Neural cell (in vitro differentiated cells): ENCODE measurements at regions not wholly inside any gene's neighbourhood (a gene's known extent, or its start where the extent isn't known, plus 50 kb on each side); places are given as distances from the start of the nearest gene placed in this dataset.

Experiments
- H2AFZ ChIP-seq: fragments of 200-600, 300-800 bp; sonication (generic), shearing (Covaris generic); 2 replicates; pipeline ENCODE4 v1.6.0; 2014; ENCODE audit warnings: low read depth, mild to moderate bottlenecking, antibody characterized with exemption, low read length, moderate library complexity
- H3F3A ChIP-seq: fragments of 200-600 bp; shearing (Covaris generic); 2 replicates; pipeline ENCODE4 v1.6.1; 2016; ENCODE audit warnings: mild to moderate bottlenecking, moderate library complexity, mixed read lengths, antibody characterized with exemption, low read length; ENCODE audit not compliant: insufficient read depth, poor library complexity, severe bottlenecking
- H3K27ac ChIP-seq: fragments of 200-600, 300-800 bp; sonication (generic), shearing (Covaris generic); 2 replicates; pipeline ENCODE4 v1.5.1; 2014; ENCODE audit warnings: mild to moderate bottlenecking, low read length, moderate library complexity
- H3K27me3 ChIP-seq: fragments of 300-800, 200-600 bp; sonication (generic), shearing (Covaris generic); 2 replicates; pipeline ENCODE4 v1.6.0; 2014; ENCODE audit warnings: mild to moderate bottlenecking, low read depth, low read length, moderate library complexity; ENCODE audit not compliant: insufficient read depth
- H3K36me3 ChIP-seq: fragments of 300-800, 200-600 bp; sonication (generic), shearing (Covaris generic); 2 replicates; pipeline ENCODE4 v1.5.1; 2014; ENCODE audit warnings: mild to moderate bottlenecking, antibody characterized with exemption, low read length, moderate library complexity; ENCODE audit not compliant: insufficient read depth
- H3K4me2 ChIP-seq: fragments of 300-800, 200-600 bp; sonication (generic), shearing (Covaris generic); 2 replicates; pipeline ENCODE4 v1.6.0; 2014; ENCODE audit warnings: mild to moderate bottlenecking, low read length
- H3K4me3 ChIP-seq: fragments of 300-800, 200-600 bp; sonication (generic), shearing (Covaris generic); 2 replicates; pipeline ENCODE4 v1.5.1; 2014; ENCODE audit warnings: mild to moderate bottlenecking, low read length, moderate library complexity
- H3K79me2 ChIP-seq: fragments of 200-600 bp; shearing (Covaris generic); replicated peaks from 2 replicates; pipeline ENCODE4 v1.6.0; 2014; ENCODE audit warnings: mild to moderate bottlenecking, low read length, moderate library complexity; ENCODE audit not compliant: insufficient read depth
- H3K9ac ChIP-seq: fragments of 300-800, 200-600 bp; sonication (generic), shearing (Covaris generic); 2 replicates; pipeline ENCODE4 v1.6.1; 2016; ENCODE audit warnings: mild to moderate bottlenecking, low read length, mixed read lengths
- H3K9me2 ChIP-seq: fragments of 200-600 bp; shearing (Covaris generic); 2 replicates; pipeline ENCODE4 v1.6.1; 2016; ENCODE audit warnings: mild to moderate bottlenecking, low read length, mixed read lengths; ENCODE audit not compliant: insufficient read depth
- H3K9me3 ChIP-seq: fragments of 200-600, 300-800 bp; sonication (generic), shearing (Covaris generic); 2 replicates; pipeline ENCODE4 v1.6.1; 2016; ENCODE audit warnings: mild to moderate bottlenecking, mixed run types, low read length, moderate library complexity, mixed read lengths
- H4K20me1 ChIP-seq: fragments of 200-600 bp; shearing (Covaris generic); 2 replicates; pipeline ENCODE4 v1.6.1; 2016; ENCODE audit warnings: mild to moderate bottlenecking, mixed run types; ENCODE audit not compliant: insufficient read depth
- EP300 ChIP-seq: fragments of 450-650 bp; conservative IDR thresholded peaks from 2 replicates; pipeline ENCODE4 v1.6.1; 2014; ENCODE audit warnings: antibody characterized with exemption, mild to moderate bottlenecking, moderate library complexity; ENCODE audit not compliant: poor library complexity, severe bottlenecking
- EZH2 ChIP-seq: fragments of 200-600, 300-800 bp; shearing (Covaris generic), sonication (generic); IDR thresholded peaks from 2 replicates; pipeline ENCODE4 v1.6.1; 2014; ENCODE audit warnings: antibody characterized with exemption, low read length, borderline replicate concordance, mild to moderate bottlenecking; ENCODE audit not compliant: insufficient read depth, poor library complexity, severe bottlenecking
- MXI1 ChIP-seq: fragments of 450-650 bp; conservative IDR thresholded peaks from 2 replicates; pipeline ENCODE4 v1.6.1; 2014; ENCODE audit warnings: antibody characterized with exemption, mild to moderate bottlenecking; ENCODE audit not compliant: poor library complexity, severe bottlenecking
- POLR2AphosphoS5 ChIP-seq: IDR thresholded peaks from 2 replicates; pipeline ENCODE4 v1.6.1; 2012
- RAD21 ChIP-seq: fragments of 450-650 bp; conservative IDR thresholded peaks from 2 replicates; pipeline ENCODE4 v1.6.1; 2014; ENCODE audit warnings: antibody characterized with exemption, mild to moderate bottlenecking, moderate library complexity
- SMC3 ChIP-seq: fragments of 450-650 bp; conservative IDR thresholded peaks from 2 replicates; pipeline ENCODE4 v1.6.1; 2014; ENCODE audit warnings: antibody characterized with exemption, mild to moderate bottlenecking, moderate library complexity; ENCODE audit not compliant: poor library complexity
- TAF1 ChIP-seq: IDR thresholded peaks from 2 replicates; pipeline ENCODE4 v1.6.1; 2012; ENCODE audit warnings: low read depth
- TF ChIP-seq, protein P1 (sequence below): IDR thresholded peaks from 2 replicates; pipeline ENCODE4 v1.6.1; 2012; ENCODE audit warnings: borderline replicate concordance
- TF ChIP-seq, protein P2 (sequence below): fragments of 450-650 bp; IDR thresholded peaks from 2 replicates; pipeline ENCODE4 v1.5.1; 2014; ENCODE audit warnings: antibody characterized with exemption, mild to moderate bottlenecking, moderate library complexity; ENCODE audit not compliant: poor library complexity, severe bottlenecking

DNA sequence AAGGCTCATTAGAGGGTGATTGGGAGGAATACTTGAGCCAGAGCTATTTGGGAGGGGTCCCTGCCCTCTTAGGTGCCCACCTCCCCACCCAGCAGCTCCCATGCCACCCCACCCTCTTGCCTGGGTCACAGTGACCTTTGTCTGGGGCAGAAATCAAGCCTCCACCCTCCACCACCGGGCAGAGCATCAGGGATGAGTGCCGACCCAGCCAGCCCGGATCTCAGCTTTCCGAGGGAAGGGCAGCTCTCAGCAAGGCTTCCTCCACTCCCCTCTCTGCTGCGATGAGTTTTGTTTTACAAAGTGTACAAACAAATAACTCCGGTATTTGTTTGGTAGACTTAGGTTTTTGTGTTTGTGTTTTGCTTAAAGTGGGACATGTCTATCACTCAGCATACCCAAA, 136.7 kb upstream of the CST7 start:
- no peaks in the 10 kb centered on the region for H3K27me3 ChIP-seq
- no peak overlapping the region for H3K27ac ChIP-seq
- no peaks in the 10 kb centered on the region for H3F3A ChIP-seq

DNA sequence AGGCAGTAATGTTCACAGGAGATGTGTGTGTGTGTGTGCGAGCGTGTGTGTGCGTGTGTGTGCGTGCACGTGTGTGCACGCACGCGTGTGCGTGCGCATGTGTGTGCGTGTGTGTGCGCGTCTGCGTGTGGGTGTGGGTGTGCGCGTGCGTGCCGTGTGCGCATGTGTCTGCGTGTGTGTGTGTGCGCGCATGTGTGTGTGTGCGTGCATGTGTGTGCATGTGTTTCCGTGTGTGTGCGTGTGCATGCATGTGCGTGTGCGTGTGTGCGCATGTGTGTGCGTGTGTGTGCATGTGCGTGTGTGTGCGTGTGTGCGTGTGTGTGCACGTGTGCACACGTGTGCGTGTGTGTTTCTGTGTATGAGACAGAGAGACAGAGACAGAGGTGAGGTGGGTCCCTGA, 136.0 kb upstream of the CST7 start:
- Histone ChIP-seq H3K9me2 (no peaks in the 10 kb centered on the region), H3K9ac (no peak overlapping the region), H3K36me3 (no peaks in the 10 kb centered on the region), H3K4me2 (no peak overlapping the region), H3K9me3 (no peaks in the 10 kb centered on the region), H4K20me1 (no peaks in the 10 kb centered on the region), H3F3A (no peaks in the 10 kb centered on the region), H2AFZ (no peak overlapping the region), H3K4me3 (no peak overlapping the region), H3K27ac (no peak overlapping the region), H3K27me3 (no peaks in the 10 kb centered on the region), H3K79me2 (no peaks in the 10 kb centered on the region)
- TF ChIP-seq SMC3, result no peak
- TF ChIP-seq RAD21, result no peak
- TF ChIP-seq TAF1, result no peak
- TF ChIP-seq EP300, result no peak
- TF ChIP-seq, protein P1, sequence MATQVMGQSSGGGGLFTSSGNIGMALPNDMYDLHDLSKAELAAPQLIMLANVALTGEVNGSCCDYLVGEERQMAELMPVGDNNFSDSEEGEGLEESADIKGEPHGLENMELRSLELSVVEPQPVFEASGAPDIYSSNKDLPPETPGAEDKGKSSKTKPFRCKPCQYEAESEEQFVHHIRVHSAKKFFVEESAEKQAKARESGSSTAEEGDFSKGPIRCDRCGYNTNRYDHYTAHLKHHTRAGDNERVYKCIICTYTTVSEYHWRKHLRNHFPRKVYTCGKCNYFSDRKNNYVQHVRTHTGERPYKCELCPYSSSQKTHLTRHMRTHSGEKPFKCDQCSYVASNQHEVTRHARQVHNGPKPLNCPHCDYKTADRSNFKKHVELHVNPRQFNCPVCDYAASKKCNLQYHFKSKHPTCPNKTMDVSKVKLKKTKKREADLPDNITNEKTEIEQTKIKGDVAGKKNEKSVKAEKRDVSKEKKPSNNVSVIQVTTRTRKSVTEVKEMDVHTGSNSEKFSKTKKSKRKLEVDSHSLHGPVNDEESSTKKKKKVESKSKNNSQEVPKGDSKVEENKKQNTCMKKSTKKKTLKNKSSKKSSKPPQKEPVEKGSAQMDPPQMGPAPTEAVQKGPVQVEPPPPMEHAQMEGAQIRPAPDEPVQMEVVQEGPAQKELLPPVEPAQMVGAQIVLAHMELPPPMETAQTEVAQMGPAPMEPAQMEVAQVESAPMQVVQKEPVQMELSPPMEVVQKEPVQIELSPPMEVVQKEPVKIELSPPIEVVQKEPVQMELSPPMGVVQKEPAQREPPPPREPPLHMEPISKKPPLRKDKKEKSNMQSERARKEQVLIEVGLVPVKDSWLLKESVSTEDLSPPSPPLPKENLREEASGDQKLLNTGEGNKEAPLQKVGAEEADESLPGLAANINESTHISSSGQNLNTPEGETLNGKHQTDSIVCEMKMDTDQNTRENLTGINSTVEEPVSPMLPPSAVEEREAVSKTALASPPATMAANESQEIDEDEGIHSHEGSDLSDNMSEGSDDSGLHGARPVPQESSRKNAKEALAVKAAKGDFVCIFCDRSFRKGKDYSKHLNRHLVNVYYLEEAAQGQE, result no peak
- TF ChIP-seq POLR2AphosphoS5, result no peak
- TF ChIP-seq, protein P2, sequence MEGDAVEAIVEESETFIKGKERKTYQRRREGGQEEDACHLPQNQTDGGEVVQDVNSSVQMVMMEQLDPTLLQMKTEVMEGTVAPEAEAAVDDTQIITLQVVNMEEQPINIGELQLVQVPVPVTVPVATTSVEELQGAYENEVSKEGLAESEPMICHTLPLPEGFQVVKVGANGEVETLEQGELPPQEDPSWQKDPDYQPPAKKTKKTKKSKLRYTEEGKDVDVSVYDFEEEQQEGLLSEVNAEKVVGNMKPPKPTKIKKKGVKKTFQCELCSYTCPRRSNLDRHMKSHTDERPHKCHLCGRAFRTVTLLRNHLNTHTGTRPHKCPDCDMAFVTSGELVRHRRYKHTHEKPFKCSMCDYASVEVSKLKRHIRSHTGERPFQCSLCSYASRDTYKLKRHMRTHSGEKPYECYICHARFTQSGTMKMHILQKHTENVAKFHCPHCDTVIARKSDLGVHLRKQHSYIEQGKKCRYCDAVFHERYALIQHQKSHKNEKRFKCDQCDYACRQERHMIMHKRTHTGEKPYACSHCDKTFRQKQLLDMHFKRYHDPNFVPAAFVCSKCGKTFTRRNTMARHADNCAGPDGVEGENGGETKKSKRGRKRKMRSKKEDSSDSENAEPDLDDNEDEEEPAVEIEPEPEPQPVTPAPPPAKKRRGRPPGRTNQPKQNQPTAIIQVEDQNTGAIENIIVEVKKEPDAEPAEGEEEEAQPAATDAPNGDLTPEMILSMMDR, result no peak
- TF ChIP-seq MXI1, result no peak
- TF ChIP-seq EZH2, result no peak

More for the DNA sequence above, 136.7 kb upstream of the CST7 start:
- no peaks in the 10 kb centered on the region for H3K9me3 ChIP-seq
- H3K9ac ChIP-seq, result no peak overlapping the region
- no peaks in the 10 kb centered on the region for H3K9me2 ChIP-seq
- H4K20me1 ChIP-seq, result no peaks in the 10 kb centered on the region
- H2AFZ ChIP-seq, result no peak overlapping the region
- H3K36me3 ChIP-seq, result no peaks in the 10 kb centered on the region
- no peak overlapping the region for H3K4me3 ChIP-seq
- TF ChIP-seq SMC3 (no peak), MXI1 (no peak), POLR2AphosphoS5 (no peak), EP300 (no peak), TAF1 (no peak), EZH2 (no peak), RAD21 (no peak)
- TF ChIP-seq, protein P1, result no peak
- TF ChIP-seq, protein P2, result no peak
- no peak overlapping the region for H3K4me2 ChIP-seq
- H3K79me2 ChIP-seq, result no peaks in the 10 kb centered on the region
